ENCODE measurements at regions not wholly inside any gene's neighbourhood (a gene's known extent, or its start where the extent isn't known, plus 50 kb on each side); places are given as distances from the start of the nearest gene placed in this dataset.

DNA sequence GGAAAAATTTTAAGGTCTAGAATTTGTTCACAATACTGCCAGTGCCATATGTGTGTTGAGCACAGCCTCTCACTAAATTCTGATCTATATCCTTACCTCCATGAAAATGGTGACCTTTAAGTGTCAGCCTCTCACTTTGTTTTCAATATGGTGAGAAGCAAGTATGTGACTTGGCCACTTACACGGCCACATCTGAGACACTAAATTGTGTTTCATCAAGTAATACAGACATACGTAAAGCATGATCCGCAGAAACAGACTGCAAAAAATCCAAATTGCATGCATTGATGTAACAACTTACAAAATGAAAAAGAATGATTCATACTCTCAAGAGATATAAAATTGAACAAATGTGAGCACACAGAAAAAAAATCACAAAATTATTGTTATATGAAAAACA lies 55.2 kb upstream of the UGP2 start:
- DNase-seq, result no peak

DNA sequence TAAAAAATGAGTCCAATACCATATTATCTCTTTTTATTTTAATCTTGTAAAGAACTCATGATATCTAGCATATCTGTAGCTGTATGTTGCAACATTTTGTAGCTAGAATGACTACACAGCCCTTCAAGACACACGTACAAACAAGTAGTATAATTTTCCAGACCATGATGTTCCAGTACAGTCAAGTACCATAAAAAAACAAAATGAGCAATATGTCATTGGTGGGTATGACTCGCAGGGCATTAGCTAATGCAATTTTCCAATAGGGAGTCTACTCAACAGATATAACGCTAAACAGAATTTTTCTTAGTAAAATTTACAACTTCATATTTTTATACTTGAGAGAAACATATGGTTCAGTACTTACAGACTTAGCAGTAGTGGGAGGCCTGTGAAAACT lies 53.6 kb upstream of the UGP2 start:
- DNase-seq, result no peak

DNA sequence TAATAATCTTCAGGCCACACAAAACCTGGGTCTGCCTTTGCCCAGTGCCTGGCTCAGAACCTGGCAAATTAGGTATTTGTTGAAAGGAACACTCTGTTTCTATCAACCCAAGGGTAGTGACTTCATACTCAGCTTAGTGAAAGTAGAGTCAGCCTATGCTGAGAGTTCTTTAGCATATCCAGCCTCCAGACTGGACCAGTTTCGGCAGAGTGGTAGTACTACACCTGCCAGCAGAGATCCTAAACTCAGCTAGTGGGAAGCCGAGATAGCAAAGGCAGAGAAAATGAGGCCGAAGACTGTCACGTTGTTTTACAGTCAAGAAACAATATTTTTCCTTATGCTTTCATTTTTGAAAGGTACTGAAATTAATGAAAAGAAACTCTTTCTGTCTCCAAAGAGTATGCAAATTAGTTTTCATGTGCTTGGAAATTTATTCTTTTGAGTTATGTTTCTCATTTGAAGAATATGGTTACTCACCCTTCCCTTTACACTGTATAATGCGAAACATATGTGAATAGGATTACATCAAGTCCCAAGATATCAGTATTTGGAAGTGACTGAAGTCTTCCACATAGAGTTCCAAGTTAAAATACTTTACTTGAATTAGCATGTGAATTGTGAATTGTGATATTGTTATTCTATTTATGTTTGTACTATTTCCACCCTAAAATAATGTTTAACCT lies 52.2 kb upstream of the UGP2 start:
- no peak for DNase-seq

DNA sequence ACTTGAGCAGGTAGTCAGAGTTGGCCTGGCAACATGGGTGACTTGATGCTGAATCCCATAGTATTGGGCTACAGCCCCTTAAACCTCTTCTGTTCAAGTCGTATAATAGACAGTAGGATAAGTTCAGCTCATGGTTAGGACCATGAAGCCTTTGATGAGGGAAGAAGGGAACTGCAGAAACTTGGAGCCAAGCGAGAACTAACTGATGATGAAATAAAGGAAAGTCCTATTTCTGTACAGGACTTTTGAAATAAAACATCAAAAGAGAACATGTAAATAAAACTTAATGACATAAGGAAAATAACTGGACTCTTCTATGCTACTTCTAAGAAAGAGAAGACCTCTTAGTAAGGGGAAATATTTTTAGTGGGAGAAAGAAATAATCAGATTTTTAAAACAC lies 51.2 kb upstream of the UGP2 start:
- no peak for DNase-seq

DNA sequence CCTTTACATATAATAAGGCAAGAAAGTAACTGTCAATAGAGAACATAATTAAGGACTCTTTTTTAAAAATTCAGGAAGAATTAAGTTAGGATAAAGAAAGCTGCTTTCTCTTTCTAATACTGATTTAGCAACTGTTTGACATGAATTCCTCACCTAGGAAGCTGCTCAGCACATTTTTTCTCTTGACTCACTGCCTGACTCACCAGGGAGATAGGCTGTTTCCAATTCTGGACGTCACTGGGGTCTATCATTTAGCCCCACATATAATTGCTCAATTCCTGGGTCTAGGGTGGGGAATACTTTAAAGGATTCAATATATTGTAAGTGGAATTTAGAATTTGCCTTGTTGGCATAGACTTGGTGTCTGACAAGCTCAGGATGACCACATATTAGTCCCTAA lies 50.8 kb upstream of the UGP2 start:
- DNase-seq, result no peak

DNA sequence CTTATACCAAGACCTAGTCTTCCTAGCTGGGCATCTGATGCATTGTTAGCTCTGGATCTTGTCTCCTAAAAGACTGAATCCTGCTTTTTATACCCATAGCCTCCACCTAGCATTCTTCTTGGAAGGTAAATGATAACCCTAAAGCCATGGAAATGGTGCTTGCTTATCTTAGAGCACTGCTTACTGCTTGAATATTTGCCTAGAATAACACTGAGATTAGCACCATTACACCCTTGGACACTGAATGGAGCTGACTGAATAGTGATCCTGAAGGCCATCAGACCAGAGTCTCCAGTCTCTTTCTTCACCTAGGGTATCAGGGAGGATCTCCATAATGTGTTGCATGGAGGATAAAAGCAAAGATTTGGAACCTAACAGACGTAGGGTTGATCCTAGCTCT lies 50.3 kb upstream of the UGP2 start:
- DNase-seq, result no peak

Data from SHP77 (cell line).